CD4-positive, alpha-beta T cell treated with Interleukin-10 for 1 hour (primary cell): ENCODE measurements at regions not wholly inside any gene's neighbourhood (a gene's known extent, or its start where the extent isn't known, plus 50 kb on each side); places are given as distances from the start of the nearest gene placed in this dataset.
A peak's percentile ranks its signal among the peaks of the same experiment; 100 is the strongest.

ENCODE experiments used
- DNase-seq: peaks from one replicate; pipeline ENCODE4 v3.0.0-alpha.2; 2020

DNA sequence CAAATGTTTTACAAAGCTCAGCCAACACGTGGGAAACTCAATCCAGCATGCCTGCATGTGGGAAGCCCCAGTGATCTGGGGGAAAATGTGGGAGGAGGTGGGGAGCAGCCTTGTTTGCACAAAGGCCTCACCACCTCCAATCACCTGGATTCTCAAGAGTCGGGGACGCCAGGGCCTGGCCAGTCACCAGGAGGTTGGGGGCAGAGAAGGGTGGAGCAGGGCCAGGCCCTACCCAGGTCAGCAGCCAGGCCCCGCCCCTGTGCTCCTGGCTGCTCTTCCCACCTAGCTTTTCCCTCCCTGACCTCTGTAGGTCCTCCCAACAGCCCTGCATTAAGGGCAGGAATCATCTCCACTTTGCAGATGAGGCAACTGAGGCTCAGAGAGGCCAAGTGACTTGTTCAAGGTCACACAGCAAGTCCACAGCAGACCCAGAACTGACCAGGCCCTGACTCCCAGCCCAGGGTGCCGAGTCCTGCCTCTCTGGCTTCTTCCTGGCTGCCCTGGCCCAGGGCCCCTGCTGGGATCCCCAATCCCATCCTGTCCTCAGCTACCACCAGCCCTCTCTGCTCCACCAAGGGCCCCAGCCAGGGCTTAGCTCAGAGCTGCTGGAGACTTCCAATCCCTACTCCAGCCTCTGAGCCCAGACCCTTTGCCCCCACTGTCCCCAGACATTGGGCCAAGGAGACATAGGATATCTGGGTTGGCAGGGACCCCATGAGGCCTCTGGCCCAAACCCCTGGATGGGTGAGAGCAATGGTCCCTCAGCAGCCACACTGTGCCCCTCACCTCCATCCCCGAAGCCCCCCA is 508.6 kb downstream of the PTPRU start:
- no peak for DNase-seq

- no peak for DNase-seq
Measured at GRCh38 chr1:29743931-29744330, 507.6 kb downstream of the PTPRU start.

DNA sequence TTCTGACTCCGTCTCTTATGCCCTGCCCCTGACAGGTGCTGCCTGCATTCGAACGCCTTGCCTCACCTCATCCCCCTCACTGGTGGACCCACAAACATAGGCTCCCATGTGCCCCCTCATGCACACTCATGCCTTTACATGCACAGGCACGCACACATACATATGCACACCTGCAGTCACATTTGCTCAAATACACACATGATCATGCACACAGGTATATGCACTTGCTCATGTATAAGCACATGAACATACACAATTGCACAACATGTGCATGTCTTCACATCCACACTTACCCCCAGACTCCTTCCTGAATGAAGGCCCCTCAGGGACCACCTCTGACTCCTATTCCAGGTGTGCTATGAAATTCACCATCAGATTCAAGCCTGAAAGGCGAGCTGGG is 506.9 kb downstream of the PTPRU start:
- no peak for DNase-seq

DNA sequence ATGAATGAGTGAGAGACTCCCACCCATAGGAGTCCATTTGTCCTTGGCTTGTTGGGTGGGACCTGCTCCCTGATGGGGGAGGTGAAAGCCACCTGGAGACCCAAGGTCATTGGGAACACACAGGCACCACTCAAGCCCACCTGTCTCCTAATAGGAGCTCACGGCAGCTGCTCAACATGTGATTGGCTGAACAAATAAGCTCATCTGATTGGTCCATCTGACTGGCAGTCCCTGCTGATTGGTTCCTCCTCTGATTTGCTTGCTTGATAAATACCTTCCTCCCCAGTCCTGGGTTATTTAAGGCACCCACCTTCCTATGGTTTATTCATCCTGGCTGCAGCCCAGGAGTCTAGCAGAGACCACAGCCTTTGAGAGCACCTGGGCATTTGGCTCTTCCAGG is 502.9 kb downstream of the PTPRU start:
- DNase-seq = no peak

- no peak for DNase-seq
Measured at GRCh38 chr1:29736582-29737188, 500.4 kb downstream of the PTPRU start.

DNA sequence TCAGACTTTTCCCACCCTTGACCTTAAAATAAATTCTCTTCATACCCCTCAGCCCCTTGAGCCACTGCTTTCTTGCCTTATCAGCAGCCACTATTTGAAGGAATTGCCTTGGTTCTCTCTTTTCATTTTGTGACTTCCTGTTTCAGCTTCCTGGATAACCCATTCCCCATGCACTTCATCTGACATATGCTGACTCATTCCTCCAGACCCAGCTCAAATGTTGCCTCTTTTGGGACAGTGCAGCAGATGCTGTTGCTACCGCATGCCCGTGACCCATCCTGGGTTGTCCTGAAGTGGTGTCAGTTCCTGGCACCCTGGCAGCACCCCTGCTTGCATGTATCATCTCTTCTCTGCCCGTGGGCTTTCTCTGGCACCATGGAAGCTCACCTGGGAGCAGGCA is 496.1 kb downstream of the PTPRU start:
- no peak for DNase-seq

GRCh38 chr1:29730623-29731022 is 494.3 kb downstream of the PTPRU start:
- DNase-seq = no peak

GRCh38 chr1:29729281-29729680 is 493.0 kb downstream of the PTPRU start:
- DNase-seq = no peak

DNA sequence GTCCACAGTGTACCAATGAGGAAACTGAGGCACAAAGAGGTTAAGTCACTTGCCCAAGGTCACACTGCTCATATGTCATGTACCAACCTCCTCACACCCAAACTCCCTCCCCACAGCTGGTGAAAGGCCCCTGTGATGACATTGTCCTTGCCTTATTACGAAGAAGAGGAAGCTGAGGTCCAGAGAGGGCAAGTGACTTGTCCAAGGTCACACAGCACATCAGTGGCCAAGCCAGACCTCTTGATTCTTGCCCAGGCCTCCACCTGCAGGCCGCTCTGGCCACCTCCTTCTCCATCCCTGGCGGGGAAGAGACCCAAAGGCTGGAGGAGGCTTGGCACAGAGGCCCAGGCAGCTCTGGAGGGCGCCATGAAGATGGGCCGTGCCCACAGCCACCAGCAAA is 492.4 kb downstream of the PTPRU start:
- no peak for DNase-seq

- no peak for DNase-seq
Measured at GRCh38 chr1:29725262-29725661, 488.9 kb downstream of the PTPRU start.

GRCh38 chr1:29722598-29722997 is 486.3 kb downstream of the PTPRU start:
- no peak for DNase-seq

DNA sequence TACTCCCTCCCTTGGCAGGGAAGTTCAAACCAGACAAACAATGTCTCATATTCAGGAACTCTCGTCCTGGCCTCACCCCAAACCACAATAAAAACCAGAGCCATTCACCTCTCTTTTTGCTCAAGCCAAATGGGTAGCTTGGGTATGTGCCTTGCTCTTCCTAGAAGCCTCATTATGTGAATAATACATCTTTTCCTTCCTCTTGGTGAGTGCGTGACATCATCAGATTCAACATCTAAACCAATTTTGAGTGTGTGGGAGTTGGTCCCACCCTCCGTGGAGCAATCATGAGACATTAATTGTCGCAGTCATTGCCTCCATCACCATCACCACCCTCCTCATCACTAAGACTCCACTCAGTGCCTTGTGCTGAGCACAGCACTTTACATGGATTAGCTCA is 482.9 kb downstream of the PTPRU start:
- DNase-seq = no peak

- DNase-seq = no peak
Measured at GRCh38 chr1:29718791-29719190, 482.5 kb downstream of the PTPRU start.

DNA sequence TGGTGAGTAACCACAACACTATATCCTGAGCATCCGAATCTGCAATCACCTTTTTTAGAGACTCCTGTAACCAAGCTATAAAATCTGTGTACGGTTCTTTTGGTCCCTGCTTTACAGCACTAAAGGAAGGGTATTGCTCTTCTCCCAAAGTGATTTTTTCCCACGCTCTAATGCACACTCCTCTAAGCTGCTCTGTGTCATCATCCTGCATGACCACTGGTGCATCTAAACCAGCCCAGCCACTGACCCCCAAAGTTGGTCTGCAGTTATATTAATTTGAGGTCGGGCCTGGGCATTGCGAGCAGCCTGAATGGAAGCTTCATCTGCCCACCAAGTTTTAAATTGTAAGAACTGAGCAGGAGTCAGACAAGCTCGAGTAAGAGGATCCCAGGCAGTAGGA is 480.0 kb downstream of the PTPRU start:
- DNase-seq = no peak

DNA sequence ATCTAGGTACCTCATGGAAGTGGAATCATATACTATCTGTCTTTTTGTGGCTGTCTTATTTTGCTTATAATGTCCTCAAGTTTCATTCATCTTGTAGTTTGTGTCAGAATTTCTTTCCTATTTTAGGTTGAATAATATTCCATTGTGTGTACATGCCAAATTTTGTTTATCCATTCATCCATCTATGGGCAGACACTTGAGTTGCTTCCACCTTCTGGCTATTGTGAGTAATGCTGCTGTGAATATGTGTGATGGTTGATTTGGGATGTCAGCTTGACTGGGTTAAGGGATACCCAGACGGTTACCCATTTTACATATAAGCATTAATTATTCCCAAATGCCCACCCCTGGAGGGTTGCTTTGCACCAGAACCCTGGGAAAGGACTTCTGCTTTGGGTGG is 477.5 kb downstream of the PTPRU start:
- no peak for DNase-seq

DNA sequence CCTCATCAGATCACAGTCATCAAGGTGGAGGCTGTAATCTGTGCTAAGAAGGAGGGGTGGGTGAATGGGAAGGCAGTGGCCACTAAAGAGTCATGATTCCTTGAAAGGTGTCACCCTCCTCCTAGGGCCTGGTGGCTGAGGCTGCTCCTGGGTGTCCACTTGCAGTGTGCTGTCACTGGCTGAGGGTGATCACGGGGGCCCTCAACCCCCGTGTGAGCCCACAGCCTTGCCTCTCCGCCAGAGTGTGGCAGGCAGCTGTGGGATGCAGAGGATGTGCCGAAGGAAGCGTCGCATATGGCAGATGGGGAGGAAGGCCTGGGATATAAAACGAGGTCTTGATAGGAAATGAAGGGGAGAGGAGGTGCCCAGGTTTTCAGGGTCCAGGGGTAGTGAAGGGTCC is 476.5 kb downstream of the PTPRU start:
- DNase-seq = no peak

GRCh38 chr1:29712284-29712651 is 475.9 kb downstream of the PTPRU start:
- no peak for DNase-seq

DNA sequence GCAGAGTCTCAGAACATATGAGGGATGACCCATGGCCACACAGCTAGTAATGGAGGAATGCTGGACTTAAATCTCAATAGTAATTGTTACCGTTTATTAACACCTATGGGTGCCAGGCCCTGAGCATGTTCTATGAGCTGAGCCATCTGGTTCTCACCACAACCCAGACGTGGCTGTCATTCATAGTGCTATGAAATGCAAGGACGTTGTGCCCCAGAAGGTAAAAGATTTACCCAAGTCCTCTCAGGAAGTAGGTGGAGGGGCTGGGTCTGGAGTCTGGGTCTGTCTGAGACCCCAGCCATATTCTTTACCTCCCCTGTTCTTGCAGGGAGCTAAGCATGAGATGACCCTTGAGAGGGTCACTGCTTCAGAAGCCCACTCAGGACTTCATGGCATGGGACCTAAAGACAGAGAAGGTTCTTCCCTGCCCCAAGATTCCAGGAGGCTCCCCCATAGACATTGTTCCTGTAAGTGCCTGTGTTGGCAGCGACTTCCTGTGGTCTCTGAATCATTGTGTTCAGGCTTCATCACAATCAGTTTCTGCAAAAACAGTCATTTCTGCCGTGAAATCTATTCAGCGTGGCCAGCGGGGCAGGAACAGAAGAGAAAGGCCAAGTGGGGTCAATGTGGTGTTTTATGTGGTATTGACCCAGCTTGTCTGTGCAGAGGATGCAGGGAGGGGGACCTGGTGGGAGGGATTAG is 475.4 kb downstream of the PTPRU start:
- DNase-seq = no peak

GRCh38 chr1:29709704-29710280 is 473.5 kb downstream of the PTPRU start:
- no peak for DNase-seq

GRCh38 chr1:29708796-29709703 is 472.7 kb downstream of the PTPRU start:
- DNase-seq = no peak

DNA sequence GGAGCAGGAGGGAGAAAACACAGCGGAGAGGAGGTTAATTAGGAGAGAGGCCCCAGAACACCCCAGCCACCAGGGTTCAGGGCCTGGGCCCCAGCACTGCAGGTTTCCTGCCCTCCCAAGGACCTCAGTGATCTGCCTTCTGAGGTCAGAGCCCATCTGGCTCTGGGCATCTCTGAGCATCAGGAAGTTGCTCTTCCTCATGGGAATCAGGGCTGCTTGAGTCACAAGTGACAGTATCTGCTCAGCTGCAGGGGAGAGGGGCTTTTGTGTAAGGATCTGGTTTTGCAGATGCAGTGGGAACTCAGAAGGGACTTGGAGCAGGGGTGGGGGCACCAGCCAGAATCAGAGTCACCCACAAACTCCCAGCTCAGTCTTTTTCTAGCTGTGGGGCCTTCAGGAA is 472.1 kb downstream of the PTPRU start:
- DNase-seq = no peak

DNA sequence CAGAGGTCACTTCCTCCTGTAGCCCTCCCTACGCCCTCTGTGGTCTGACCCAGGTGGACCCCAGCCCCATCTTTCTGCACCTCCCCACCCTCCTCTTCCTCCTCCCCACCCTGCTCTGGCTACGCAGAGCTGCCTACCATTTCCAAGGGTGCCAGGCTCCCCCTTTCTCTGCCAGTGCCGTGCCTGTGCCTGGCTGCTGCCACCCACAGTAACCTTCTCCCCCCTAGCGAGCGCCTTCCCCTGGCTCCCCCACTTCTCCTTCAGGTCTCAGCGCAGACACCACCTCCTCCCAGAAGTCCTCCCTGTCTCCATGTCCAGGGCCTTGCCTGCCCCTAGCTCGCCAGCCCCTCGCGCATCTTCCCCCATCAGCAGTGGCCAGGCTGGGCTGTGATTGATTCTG is 471.5 kb downstream of the PTPRU start:
- DNase-seq = no peak

DNA sequence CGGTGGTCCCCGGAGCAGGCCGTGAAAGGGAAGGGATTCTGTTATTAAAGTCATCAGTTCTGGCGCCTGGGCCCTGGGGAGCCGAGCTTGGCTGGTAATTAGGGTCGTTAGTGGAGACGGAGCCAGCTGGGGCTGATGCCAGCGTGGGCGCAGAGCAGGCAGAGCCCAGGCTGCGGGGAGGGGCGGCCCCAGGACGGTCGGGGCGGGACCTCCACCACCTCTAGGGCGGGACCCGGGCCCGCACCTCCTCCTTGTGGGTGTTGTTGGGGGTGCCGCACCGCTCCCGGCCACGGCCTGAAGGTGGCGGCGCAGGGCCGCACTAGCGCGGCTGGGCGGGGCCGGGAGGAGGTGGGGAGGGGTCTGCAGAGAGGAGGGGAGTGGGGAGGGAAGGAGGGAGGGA is 470.6 kb downstream of the PTPRU start:
- peak; percentile 4 for DNase-seq
